Nephron progenitor cell (in vitro differentiated cells): ENCODE measurements at regions not wholly inside any gene's neighbourhood (a gene's known extent, or its start where the extent isn't known, plus 50 kb on each side); places are given as distances from the start of the nearest gene placed in this dataset.
"Not testable (repeated sequence)": the region's sequence is repeated elsewhere in the genome, so short reads cannot be mapped to it uniquely, and the experiment has no call there.

Source experiments
- DNase-seq: peaks from one replicate; pipeline ENCODE4 v3.0.0; 2021
- H3K27ac Mint-ChIP-seq: 2 replicates; pipeline ENCODE4 v1.8.0; 2021; ENCODE audit warnings: mild to moderate bottlenecking, moderate library complexity, mixed read lengths
- H3K27me3 Mint-ChIP-seq: 2 replicates; pipeline ENCODE4 v1.8.0; 2021; ENCODE audit warnings: mild to moderate bottlenecking, low read depth, mixed read lengths; ENCODE audit not compliant: poor library complexity
- H3K36me3 Mint-ChIP-seq: 2 replicates; pipeline ENCODE4 v1.8.0; 2021; ENCODE audit warnings: low read depth, mixed read lengths
- H3K4me1 Mint-ChIP-seq: 2 replicates; pipeline ENCODE4 v1.8.0; 2021; ENCODE audit warnings: mixed read lengths
- H3K4me3 Mint-ChIP-seq: 2 replicates; pipeline ENCODE4 v1.8.0; 2021; ENCODE audit warnings: mild to moderate bottlenecking, moderate library complexity, mixed read lengths
- H3K9me3 Mint-ChIP-seq: 2 replicates; pipeline ENCODE4 v1.8.0; 2021; ENCODE audit warnings: mild to moderate bottlenecking, moderate library complexity, mixed read lengths

DNA sequence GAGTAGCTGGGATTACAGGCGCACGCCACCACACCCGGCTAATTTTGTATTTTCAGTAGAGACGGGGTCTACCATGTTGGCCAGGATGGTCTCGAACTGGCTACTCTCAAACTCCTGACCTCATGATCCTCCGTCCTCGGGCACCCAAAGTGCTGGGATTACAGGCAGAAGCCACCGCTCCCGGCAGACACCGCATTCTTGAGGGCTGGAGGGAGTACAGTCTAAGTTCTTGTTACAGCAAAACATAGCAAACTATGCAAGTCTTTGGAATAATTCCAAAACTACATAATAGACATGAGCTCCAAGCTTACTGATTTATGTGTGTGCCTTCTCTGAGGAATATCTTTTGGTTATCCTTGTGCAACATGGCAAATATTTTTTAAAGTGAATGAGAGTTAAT lies 299.1 kb upstream of the ZNF658 start:
- not testable (repeated sequence) for H3K27ac Mint-ChIP-seq, H3K27me3 Mint-ChIP-seq, H3K36me3 Mint-ChIP-seq, DNase-seq, H3K4me3 Mint-ChIP-seq, H3K9me3 Mint-ChIP-seq, H3K4me1 Mint-ChIP-seq

GRCh38 chr9:66631521-66632046 lies 268.9 kb upstream of the ZNF658 start:
- not testable (repeated sequence) for DNase-seq, H3K36me3 Mint-ChIP-seq, H3K27ac Mint-ChIP-seq, H3K27me3 Mint-ChIP-seq, H3K4me1 Mint-ChIP-seq, H3K9me3 Mint-ChIP-seq, H3K4me3 Mint-ChIP-seq

- not testable (repeated sequence) for H3K27me3 Mint-ChIP-seq, DNase-seq, H3K4me1 Mint-ChIP-seq, H3K4me3 Mint-ChIP-seq, H3K27ac Mint-ChIP-seq, H3K9me3 Mint-ChIP-seq, H3K36me3 Mint-ChIP-seq
Measured at GRCh38 chr9:66647675-66648074, 252.8 kb upstream of the ZNF658 start.

- not testable (repeated sequence) for H3K4me3 Mint-ChIP-seq, H3K4me1 Mint-ChIP-seq, DNase-seq, H3K36me3 Mint-ChIP-seq, H3K9me3 Mint-ChIP-seq, H3K27ac Mint-ChIP-seq, H3K27me3 Mint-ChIP-seq
Measured at GRCh38 chr9:66690242-66690641, 210.3 kb upstream of the ZNF658 start.

- DNase-seq, H3K4me3 Mint-ChIP-seq, H3K27ac Mint-ChIP-seq, H3K27me3 Mint-ChIP-seq, H3K36me3 Mint-ChIP-seq, H3K4me1 Mint-ChIP-seq, H3K9me3 Mint-ChIP-seq: not testable (repeated sequence)
Measured at GRCh38 chr9:66695561-66696240, 204.8 kb upstream of the ZNF658 start.

GRCh38 chr9:66697343-66698065 lies 203.0 kb upstream of the ZNF658 start:
- H3K27me3 Mint-ChIP-seq, H3K4me3 Mint-ChIP-seq, H3K9me3 Mint-ChIP-seq, H3K4me1 Mint-ChIP-seq, DNase-seq, H3K27ac Mint-ChIP-seq, H3K36me3 Mint-ChIP-seq: not testable (repeated sequence)

DNA sequence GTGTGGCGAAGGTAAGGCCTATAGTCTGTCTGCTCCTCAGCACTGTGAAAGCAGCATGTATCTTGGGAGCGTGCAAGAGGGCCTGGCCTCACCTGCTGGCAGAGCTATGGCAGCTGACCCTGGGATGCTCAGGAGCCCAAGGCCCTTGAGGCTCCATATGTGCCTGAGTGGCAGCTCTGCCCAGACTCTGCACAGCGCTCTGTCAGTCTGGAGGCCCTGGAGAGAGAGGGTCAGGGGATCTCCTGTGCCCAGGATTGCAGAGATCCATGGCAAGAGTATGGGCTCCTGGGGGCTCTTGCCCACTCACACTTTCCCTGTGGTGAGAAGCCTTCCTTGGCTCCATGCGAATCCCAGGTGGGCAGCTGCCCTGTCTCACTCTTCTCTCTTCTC lies 202.5 kb upstream of the ZNF658 start:
- H3K36me3 Mint-ChIP-seq, H3K4me3 Mint-ChIP-seq, H3K27ac Mint-ChIP-seq, DNase-seq, H3K9me3 Mint-ChIP-seq, H3K4me1 Mint-ChIP-seq, H3K27me3 Mint-ChIP-seq: not testable (repeated sequence)

- not testable (repeated sequence) for H3K27ac Mint-ChIP-seq, H3K4me3 Mint-ChIP-seq, H3K9me3 Mint-ChIP-seq, H3K36me3 Mint-ChIP-seq, H3K27me3 Mint-ChIP-seq, DNase-seq, H3K4me1 Mint-ChIP-seq
Measured at GRCh38 chr9:66701411-66702377, 198.8 kb upstream of the ZNF658 start.

DNA sequence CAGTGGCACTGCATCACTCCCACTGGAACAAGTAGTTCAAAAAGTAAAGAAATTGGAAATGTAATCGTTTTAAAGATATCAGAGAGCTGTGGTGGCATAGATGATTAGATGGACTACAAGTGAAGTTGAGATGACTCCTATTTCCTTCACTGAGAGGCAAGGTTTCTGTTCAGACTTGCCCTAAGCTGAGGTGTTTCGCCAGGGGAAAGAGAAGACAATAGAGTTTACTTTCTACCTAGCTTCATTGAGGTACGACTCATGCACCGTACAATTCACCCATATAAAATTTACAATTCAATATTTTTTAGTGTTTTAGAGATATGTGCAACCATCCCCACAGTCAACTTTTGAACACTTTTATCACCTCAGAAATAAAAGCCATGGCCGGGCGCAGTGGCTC lies 189.0 kb upstream of the ZNF658 start:
- not testable (repeated sequence) for H3K9me3 Mint-ChIP-seq, H3K4me3 Mint-ChIP-seq, H3K36me3 Mint-ChIP-seq, H3K27ac Mint-ChIP-seq, H3K27me3 Mint-ChIP-seq, DNase-seq, H3K4me1 Mint-ChIP-seq

- not testable (repeated sequence) for DNase-seq, H3K9me3 Mint-ChIP-seq
Measured at GRCh38 chr9:66712870-66713269, 187.7 kb upstream of the ZNF658 start.

GRCh38 chr9:66713552-66713951 lies 187.0 kb upstream of the ZNF658 start:
- H3K27ac Mint-ChIP-seq, H3K4me1 Mint-ChIP-seq, H3K36me3 Mint-ChIP-seq, H3K4me3 Mint-ChIP-seq, DNase-seq, H3K9me3 Mint-ChIP-seq, H3K27me3 Mint-ChIP-seq: not testable (repeated sequence)

More at GRCh38 chr9:66712870-66713269, 187.7 kb upstream of the ZNF658 start:
- not testable (repeated sequence) for H3K36me3 Mint-ChIP-seq, H3K4me3 Mint-ChIP-seq, H3K27me3 Mint-ChIP-seq, H3K27ac Mint-ChIP-seq, H3K4me1 Mint-ChIP-seq

DNA sequence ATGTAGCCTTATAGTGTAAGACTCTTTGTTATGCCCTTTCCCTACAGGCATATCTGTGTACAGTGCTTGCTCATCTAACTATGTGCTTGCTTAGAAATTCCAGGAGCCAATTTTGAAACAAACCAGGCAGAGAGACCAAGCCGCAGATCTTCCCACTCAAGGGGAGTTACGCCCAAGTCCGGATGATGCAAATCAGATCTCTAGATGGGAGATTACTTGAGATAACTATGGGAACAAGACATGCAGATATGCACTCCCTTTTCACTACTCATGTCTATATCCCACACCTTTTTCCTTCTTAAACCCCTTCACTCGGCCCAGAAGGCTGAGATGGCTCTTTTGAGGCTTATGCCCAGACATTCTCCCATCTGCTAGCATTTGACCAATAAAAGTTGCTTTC lies 179.7 kb upstream of the ZNF658 start:
- not testable (repeated sequence) for H3K27ac Mint-ChIP-seq, DNase-seq, H3K4me3 Mint-ChIP-seq, H3K36me3 Mint-ChIP-seq, H3K27me3 Mint-ChIP-seq, H3K4me1 Mint-ChIP-seq, H3K9me3 Mint-ChIP-seq

DNA sequence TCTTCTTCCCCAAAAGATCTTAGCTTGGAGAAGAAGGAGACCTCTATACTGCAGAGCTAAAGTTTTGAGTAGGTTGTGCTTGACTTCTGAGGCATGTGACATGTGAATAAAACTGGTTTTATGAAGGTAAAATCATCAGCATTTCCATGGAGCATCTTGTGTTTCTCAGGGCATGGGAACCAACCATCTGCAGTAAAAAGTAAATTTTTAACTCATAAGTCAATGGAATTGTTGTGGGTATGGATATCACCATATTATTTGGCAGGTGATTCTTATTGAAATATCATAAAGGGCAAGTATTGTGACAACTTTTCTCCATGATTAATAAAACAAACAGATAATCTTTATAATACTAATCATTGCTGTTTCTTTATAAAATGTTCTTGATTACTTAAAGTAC lies 173.0 kb upstream of the ZNF658 start:
- H3K27ac Mint-ChIP-seq, DNase-seq, H3K9me3 Mint-ChIP-seq, H3K4me3 Mint-ChIP-seq, H3K36me3 Mint-ChIP-seq, H3K4me1 Mint-ChIP-seq, H3K27me3 Mint-ChIP-seq: not testable (repeated sequence)

GRCh38 chr9:66736686-66737085 lies 163.8 kb upstream of the ZNF658 start:
- H3K4me3 Mint-ChIP-seq, DNase-seq, H3K4me1 Mint-ChIP-seq, H3K27ac Mint-ChIP-seq, H3K27me3 Mint-ChIP-seq, H3K9me3 Mint-ChIP-seq, H3K36me3 Mint-ChIP-seq: not testable (repeated sequence)
